Right atrium auricular region (tissue), 2 donors: ENCODE measurements at regions not wholly inside any gene's neighbourhood (a gene's known extent, or its start where the extent isn't known, plus 50 kb on each side); places are given as distances from the start of the nearest gene placed in this dataset.

Experiments used
- DNase-seq: peaks from one replicate; pipeline ENCODE4 v3.0.0-alpha.2; 2019; ENCODE audit warnings: low spot score
- H3K27ac ChIP-seq, 2 donors: fragments of 200-600 bp; sonication (generic); 1 replicate in 1 of 2; 2 replicates in 1 of 2; pipeline ENCODE4 v1.5.1; 2016 to 2019
- H3K27me3 ChIP-seq, 2 donors: fragments of 200-600 bp; sonication (generic); one replicate each; pipeline versions ENCODE4 v1.5.1 to v1.6.0; 2017 to 2019
- H3K36me3 ChIP-seq: fragments of 200-600 bp; sonication (generic); one replicate; pipeline ENCODE4 v1.5.1; 2016
- H3K4me1 ChIP-seq, 2 donors: fragments of 200-600 bp; sonication (generic); one replicate each; pipeline versions ENCODE4 v1.5.1 to v1.6.0; 2017 to 2019
- H3K4me3 ChIP-seq, 2 donors: fragments of 200-600 bp; sonication (generic); 1 replicate in 1 of 2; 2 replicates in 1 of 2; pipeline ENCODE4 v1.5.1; 2017 to 2019; ENCODE audit warnings: mild to moderate bottlenecking in 1 of 2, moderate library complexity in 1 of 2
- H3K9me3 ChIP-seq, 2 donors: fragments of 200-600 bp; sonication (generic); one replicate each; pipeline ENCODE4 v1.5.1; 2019
- TF ChIP-seq, protein P1 (sequence below), 2 donors: fragments of 200-600 bp; sonication (generic); IDR thresholded peaks; one replicate each; pipeline ENCODE4 v1.5.1; 2019; ENCODE audit warnings: antibody characterized with exemption in 2 of 2

DNA sequence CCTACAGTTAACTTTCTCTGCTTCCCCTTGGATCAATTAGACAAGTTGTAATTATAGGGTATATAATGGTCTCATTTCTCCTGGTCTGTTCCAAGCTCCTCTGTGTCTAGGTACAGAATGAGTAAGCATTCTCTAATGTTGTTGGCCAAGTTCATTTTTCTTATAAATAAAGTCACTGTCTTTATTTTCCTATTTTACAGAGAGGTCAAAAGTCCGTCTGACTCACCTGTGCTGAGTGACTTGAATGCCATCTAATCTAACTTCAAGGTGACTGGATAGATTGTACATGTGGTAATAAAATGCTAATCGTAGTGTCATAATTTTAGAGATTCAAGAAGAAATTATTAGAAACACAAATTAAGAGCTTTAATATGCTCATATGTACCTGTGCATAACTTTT is 500.2 kb downstream of the PDCD6IP start:
- Histone ChIP-seq H3K4me1 (no peaks in the 10 kb centered on the region), H3K27ac (no peak overlapping the region), H3K27me3 (no peaks in the 10 kb centered on the region), H3K36me3 (no peaks in the 10 kb centered on the region), H3K4me3 (no peak overlapping the region), H3K9me3 (no peaks in the 10 kb centered on the region)
- TF ChIP-seq, protein P1, sequence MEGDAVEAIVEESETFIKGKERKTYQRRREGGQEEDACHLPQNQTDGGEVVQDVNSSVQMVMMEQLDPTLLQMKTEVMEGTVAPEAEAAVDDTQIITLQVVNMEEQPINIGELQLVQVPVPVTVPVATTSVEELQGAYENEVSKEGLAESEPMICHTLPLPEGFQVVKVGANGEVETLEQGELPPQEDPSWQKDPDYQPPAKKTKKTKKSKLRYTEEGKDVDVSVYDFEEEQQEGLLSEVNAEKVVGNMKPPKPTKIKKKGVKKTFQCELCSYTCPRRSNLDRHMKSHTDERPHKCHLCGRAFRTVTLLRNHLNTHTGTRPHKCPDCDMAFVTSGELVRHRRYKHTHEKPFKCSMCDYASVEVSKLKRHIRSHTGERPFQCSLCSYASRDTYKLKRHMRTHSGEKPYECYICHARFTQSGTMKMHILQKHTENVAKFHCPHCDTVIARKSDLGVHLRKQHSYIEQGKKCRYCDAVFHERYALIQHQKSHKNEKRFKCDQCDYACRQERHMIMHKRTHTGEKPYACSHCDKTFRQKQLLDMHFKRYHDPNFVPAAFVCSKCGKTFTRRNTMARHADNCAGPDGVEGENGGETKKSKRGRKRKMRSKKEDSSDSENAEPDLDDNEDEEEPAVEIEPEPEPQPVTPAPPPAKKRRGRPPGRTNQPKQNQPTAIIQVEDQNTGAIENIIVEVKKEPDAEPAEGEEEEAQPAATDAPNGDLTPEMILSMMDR (IDR thresholded peaks at IDR 0.05) = no peak
- no peak for DNase-seq

DNA sequence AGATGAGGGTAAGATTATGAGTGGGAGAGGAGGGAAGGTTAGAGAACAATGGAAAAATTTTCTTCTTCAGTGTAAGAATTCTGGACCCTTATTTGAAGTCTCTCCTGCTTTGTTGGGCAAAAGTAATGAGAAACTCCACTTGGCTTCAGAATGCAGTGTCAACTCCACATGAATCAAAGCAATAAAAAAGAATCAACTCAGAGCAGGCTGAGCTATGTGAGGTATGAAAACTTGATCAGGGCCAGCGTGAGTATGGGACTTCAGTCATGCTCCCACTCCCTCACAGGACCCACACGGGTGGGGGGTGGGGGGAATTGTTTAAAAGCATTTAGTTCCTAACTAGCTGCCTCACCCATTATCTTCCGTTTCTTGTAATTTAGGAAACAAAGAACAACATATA is 502.2 kb downstream of the PDCD6IP start:
- Histone ChIP-seq H3K27ac (no peak overlapping the region), H3K9me3 (no peaks in the 10 kb centered on the region), H3K4me3 (no peak overlapping the region), H3K36me3 (no peaks in the 10 kb centered on the region), H3K27me3 (no peaks in the 10 kb centered on the region), H3K4me1 (no peaks in the 10 kb centered on the region)
- DNase-seq = no peak
- TF ChIP-seq, protein P1 (IDR thresholded peaks at IDR 0.05) = no peak

DNA sequence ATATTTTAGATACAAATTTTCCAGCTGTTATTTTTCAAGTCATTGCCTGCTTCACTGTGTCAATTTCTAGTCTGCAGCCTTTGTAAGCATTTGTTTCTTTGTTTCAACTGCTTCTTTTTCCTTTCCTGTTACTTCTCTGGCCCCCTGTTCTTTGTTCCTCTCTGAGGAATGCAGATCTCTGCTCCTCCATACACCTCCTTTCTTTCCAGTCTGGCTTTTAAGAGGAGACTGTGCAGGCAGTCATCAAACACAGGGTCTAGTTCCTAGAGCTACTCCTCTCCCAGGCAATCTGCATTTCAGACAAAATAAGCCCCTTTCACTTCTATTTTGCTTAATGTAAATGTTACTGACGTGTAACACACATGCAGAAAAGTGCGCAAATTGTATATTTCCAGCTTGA is 502.9 kb downstream of the PDCD6IP start:
- H3K27ac ChIP-seq = no peak overlapping the region
- no peak for DNase-seq
- H3K4me3 ChIP-seq = no peak overlapping the region
- no peaks in the 10 kb centered on the region for H3K27me3 ChIP-seq
- no peaks in the 10 kb centered on the region for H3K36me3 ChIP-seq
- no peaks in the 10 kb centered on the region for H3K9me3 ChIP-seq
- TF ChIP-seq, protein P1 (IDR thresholded peaks at IDR 0.05) = no peak
- no peaks in the 10 kb centered on the region for H3K4me1 ChIP-seq

DNA sequence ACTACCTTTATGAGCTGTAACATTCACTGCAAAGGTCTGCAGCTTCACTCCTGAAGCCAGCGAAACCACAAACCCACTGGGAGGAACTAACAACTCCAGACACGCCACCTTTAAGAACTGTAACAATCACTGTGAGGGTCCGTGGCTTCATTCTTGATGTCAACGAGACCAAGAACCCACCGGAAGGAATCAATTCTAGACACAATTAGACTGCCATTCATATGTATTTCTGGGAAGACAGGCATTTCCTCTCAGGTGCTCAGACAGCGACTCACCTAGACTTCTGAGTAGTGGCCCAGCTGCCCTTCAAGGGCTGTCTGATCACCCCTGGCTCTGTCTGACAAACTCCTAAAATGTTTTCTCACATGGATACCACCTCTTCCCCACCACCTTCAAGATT is 506.8 kb downstream of the PDCD6IP start:
- Histone ChIP-seq H3K4me3 (no peak overlapping the region), H3K27ac (no peak overlapping the region), H3K9me3 (no peaks in the 10 kb centered on the region), H3K27me3 (no peaks in the 10 kb centered on the region), H3K36me3 (no peaks in the 10 kb centered on the region), H3K4me1 (no peaks in the 10 kb centered on the region)
- TF ChIP-seq, protein P1 (IDR thresholded peaks at IDR 0.05) = no peak
- no peak for DNase-seq

DNA sequence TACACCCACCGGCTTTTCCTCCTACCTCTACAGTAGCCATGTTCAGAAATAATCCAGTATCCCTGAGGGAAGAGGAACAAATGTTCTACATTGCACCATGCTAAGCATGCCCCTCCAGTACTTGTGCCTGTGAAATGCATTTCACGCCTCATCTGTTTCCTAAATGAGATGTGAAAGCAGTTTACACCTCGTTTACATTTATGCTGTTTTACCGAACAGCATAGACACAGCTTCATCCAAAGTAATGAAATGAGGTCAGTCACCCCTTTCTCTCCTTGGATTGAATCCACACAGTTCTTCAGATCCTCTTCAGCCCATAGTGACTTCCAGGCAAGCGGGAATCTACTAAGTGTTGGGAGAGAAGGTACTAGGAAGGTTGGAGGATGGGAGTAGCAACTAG is 514.3 kb downstream of the PDCD6IP start:
- no peaks in the 10 kb centered on the region for H3K36me3 ChIP-seq
- TF ChIP-seq, protein P1 (IDR thresholded peaks at IDR 0.05) = no peak
- DNase-seq = no peak

DNA sequence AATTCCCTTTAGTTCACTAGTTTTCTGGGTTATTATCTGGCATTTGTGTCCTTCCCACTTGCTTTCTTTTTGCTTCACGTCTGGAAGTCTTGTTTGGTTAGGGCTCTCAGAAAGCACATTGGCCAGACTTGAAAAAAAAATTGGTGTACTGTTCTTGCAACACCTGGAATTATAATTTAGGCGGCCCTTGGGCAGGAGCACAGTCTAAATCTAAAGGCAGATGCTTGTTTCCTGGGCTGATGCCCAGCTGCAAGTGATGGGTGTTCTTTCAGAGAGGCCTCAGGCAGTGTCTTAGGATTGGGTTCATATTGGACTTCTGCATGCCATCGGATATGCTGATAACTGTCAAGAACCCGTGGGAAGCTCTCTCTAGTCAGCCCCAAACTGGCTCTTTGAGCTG is 521.5 kb downstream of the PDCD6IP start:
- no peaks in the 10 kb centered on the region for H3K4me1 ChIP-seq
- H3K27me3 ChIP-seq = no peaks in the 10 kb centered on the region
- no peak overlapping the region for H3K27ac ChIP-seq
- H3K9me3 ChIP-seq = peaks cover 0 to 10% of the 10 kb centered on the region in 2 donors
- H3K36me3 ChIP-seq = no peaks in the 10 kb centered on the region
- H3K4me3 ChIP-seq = no peak overlapping the region
- TF ChIP-seq, protein P1 (IDR thresholded peaks at IDR 0.05) = no peak
- DNase-seq = no peak

More for the DNA sequence above, 514.3 kb downstream of the PDCD6IP start:
- Histone ChIP-seq H3K9me3 (peaks cover 0 to 2% of the 10 kb centered on the region in 2 donors), H3K27ac (no peak overlapping the region), H3K4me1 (no peaks in the 10 kb centered on the region), H3K27me3 (no peaks in the 10 kb centered on the region), H3K4me3 (no peak overlapping the region)
